HEK293 (cell line): ENCODE measurements at regions not wholly inside any gene's neighbourhood (a gene's known extent, or its start where the extent isn't known, plus 50 kb on each side); places are given as distances from the start of the nearest gene placed in this dataset.

Experiments
- CTCF ChIP-seq: fragments of 450-650 bp; formaldehyde crosslinking; IDR thresholded peaks from 2 replicates; pipeline ENCODE4 v1.5.1; 2016; ENCODE audit warnings: missing biosample characterization, missing genetic modification characterization
- REST ChIP-seq: fragments of 450-650 bp; formaldehyde crosslinking; IDR thresholded peaks from 2 replicates; pipeline ENCODE4 v1.5.1; 2016; ENCODE audit warnings: missing biosample characterization, missing genetic modification characterization
- SP3 ChIP-seq: fragments of 450-650 bp; formaldehyde crosslinking; IDR thresholded peaks from 2 replicates; pipeline ENCODE4 v1.5.1; 2016; ENCODE audit warnings: missing biosample characterization, missing genetic modification characterization
- ZNF169 ChIP-seq: fragments of 450-650 bp; formaldehyde crosslinking; IDR thresholded peaks from 2 replicates; pipeline ENCODE4 v1.5.1; 2016; ENCODE audit warnings: missing biosample characterization, missing genetic modification characterization
- ZNF202 ChIP-seq: fragments of 450-650 bp; formaldehyde crosslinking; IDR thresholded peaks from 2 replicates; pipeline ENCODE4 v1.5.1; 2016; ENCODE audit warnings: missing biosample characterization, missing genetic modification characterization, borderline replicate concordance
- ZNF626 ChIP-seq: fragments of 450-650 bp; sonication (Bioruptor Pico); formaldehyde crosslinking; IDR thresholded peaks from 2 replicates; pipeline ENCODE4 v1.5.1; 2018; ENCODE audit warnings: missing biosample characterization, missing genetic modification characterization, inconsistent platforms

DNA sequence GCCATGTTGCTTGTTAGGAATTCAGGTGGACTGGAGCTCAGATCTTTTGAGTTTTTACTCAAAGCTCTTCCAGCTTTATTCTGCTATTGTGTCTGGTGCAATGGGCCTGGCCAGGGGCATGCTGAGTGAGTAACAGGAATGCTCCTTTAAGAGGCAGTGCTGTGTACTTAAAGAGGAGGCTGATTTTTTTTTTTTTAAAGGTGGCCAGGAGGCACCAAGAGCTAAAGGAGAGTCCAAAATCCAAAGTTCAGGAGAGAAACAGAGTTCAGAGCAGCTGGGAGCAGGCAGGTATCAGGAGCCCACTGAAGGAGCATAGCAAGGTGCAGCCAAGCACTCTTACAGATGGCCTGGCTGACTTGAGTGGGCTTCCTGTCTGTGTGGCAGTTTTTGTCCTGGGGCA is 178.7 kb downstream of the FMR1NB start:
- TF ChIP-seq ZNF202 (tag by site-specific recombination) (no peak), SP3 (tag by site-specific recombination) (no peak), REST (tag by site-specific recombination) (no peak), CTCF (tag by site-specific recombination) (no peak), ZNF626 (tag by site-specific recombination) (no peak), ZNF169 (no peak)
